GM12865 (cell line): ENCODE measurements at regions not wholly inside any gene's neighbourhood (a gene's known extent, or its start where the extent isn't known, plus 50 kb on each side); places are given as distances from the start of the nearest gene placed in this dataset.

ENCODE experiments used
- DNase-seq: peaks from one replicate; pipeline ENCODE4 v3.0.0; 2010; ENCODE audit warnings: low read depth
- H3K4me3 ChIP-seq: 2 replicates; pipeline ENCODE4 v1.5.1; 2011; ENCODE audit warnings: mild to moderate bottlenecking, low read depth, low read length, control low read depth
- CTCF ChIP-seq: IDR thresholded peaks from 2 replicates; pipeline ENCODE4 v1.5.1; 2011; ENCODE audit warnings: low read length, control low read depth, low read depth, inconsistent platforms; ENCODE audit not compliant: insufficient read depth; ENCODE audit errors: missing control alignments

GRCh38 chr3:25019506-25019905 is 408.6 kb upstream of the RARB start:
- no peak overlapping the region for H3K4me3 ChIP-seq
- DNase-seq: no peak
- no peak for TF ChIP-seq CTCF

DNA sequence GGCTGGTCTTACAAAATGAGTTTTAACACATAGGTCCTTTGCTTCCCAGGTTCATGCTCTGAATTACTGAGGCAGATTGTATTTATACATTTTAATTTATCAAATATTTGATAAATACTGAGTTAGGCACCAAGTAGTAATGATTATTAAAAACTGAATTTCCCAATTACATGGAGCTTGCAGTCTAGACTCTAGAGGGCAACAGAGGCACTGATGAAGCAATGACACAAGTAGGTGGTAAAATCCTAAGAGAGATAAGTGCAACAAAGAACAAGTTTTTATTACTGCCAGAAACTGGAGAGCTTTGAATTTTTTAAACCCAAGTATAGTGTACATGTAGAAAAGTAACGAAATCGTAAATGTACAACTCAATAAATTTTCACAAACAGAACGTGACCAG is 406.2 kb upstream of the RARB start:
- peak; percentile 13 for DNase-seq

DNA sequence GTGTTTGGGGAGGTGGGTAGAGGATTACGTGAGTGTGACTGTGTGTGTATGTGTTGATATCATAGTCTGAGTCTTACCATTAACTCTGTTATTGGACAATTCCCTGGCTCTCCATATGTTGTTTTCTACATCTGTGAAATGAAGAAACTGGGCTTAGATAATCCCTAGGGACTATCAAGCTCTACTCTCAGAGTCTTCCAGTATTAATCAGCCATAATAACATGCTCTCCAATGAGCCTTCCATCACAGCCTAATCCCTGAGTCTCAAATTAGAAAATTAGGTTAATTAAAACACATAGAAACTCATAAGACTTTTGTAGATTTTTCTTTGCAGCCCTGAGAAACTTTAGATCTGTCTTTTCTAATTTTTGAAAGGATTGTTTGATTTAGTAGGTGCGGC is 404.2 kb upstream of the RARB start:
- no peak for TF ChIP-seq CTCF
- H3K4me3 ChIP-seq: no peak overlapping the region
- DNase-seq: no peak

More for the DNA sequence above, 406.2 kb upstream of the RARB start:
- no peak overlapping the region for H3K4me3 ChIP-seq
- TF ChIP-seq CTCF: no peak

- TF ChIP-seq CTCF: no peak
- H3K4me3 ChIP-seq: no peak overlapping the region
- no peak for DNase-seq
These were observed 402.8 kb upstream of the RARB start for GRCh38 chr3:25025236-25025635.

- no peak overlapping the region for H3K4me3 ChIP-seq
- DNase-seq: no peak
- no peak for TF ChIP-seq CTCF
These were observed 400.4 kb upstream of the RARB start for GRCh38 chr3:25027650-25028049.

DNA sequence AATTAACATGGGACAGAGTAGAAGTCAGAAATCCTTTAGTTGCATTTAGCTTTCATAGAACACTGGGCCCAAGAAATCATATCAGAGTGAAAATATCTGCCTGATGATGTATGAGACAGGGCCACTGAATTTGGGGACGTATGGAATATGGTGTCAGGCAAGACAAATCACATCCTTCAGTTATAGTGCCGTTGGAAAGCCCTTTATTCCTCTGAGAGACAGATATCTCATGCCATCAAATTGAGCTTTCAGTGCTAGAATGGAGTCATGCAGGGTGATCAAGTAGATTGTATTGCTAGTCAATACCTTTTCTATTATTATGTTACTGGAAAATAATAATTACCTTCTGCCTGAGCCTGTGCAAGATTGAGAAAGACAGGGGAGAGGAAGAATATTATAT is 398.2 kb upstream of the RARB start:
- no peak for DNase-seq
- H3K4me3 ChIP-seq: no peak overlapping the region
- TF ChIP-seq CTCF: no peak

DNA sequence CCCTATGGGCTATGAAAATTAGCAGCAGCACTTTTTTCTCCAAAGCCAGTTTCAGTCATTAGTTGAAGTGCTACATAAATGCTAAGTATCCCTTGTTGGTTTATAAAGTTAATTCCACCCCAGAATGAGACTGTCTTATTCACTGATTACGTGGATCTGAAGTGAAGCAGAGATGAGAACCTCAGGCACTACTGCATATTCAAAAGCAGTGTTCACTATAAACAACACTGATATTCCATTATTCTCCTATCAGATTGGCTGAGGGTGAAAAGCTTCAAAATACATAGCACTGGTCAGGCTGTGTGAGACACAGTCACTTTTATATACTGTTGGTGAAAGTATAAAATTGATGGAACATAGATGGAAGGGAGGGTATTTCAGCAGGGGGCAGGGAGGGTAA is 395.7 kb upstream of the RARB start:
- no peak for TF ChIP-seq CTCF
- H3K4me3 ChIP-seq: no peak overlapping the region
- no peak for DNase-seq
